GM23338 (cell line): ENCODE measurements at regions not wholly inside any gene's neighbourhood (a gene's known extent, or its start where the extent isn't known, plus 50 kb on each side); places are given as distances from the start of the nearest gene placed in this dataset.

Experiments
- ATAC-seq: fragments of 200-7000 bp; cut with Tn5 transposase; 3 replicates; pipeline ENCODE4 v1.9.1; 2020
- DNase-seq: peaks from one replicate; pipeline ENCODE4 v3.0.0-alpha.2; 2015; ENCODE audit warnings: low spot score
- H2AFZ ChIP-seq: fragments of 200-600 bp; sonication (generic); 2 replicates; pipeline ENCODE4 v1.8.0; 2016; ENCODE audit warnings: antibody characterized with exemption, mild to moderate bottlenecking, moderate library complexity
- H3F3A ChIP-seq: fragments of 200-600 bp; sonication (generic); replicated peaks from 2 replicates; pipeline ENCODE4 v1.8.0; 2017; ENCODE audit warnings: antibody characterized with exemption, mixed run types, low read depth
- H3K27ac ChIP-seq: fragments of 200-600 bp; sonication (generic); 2 replicates; pipeline ENCODE4 v1.6.1; 2016; ENCODE audit warnings: low read depth
- H3K27me3 ChIP-seq: fragments of 200-600 bp; sonication (generic); 2 replicates; pipeline ENCODE4 v1.8.0; 2016; ENCODE audit warnings: mild to moderate bottlenecking, mixed run types, moderate library complexity; ENCODE audit not compliant: insufficient read depth
- H3K36me3 ChIP-seq: fragments of 200-600 bp; sonication (generic); 2 replicates; pipeline ENCODE4 v1.8.0; 2016; ENCODE audit warnings: mild to moderate bottlenecking; ENCODE audit not compliant: insufficient read depth
- H3K4me1 ChIP-seq: fragments of 200-600 bp; sonication (generic); 2 replicates; pipeline ENCODE4 v1.8.0; 2016; ENCODE audit warnings: mild to moderate bottlenecking, moderate library complexity; ENCODE audit not compliant: insufficient read depth
- H3K4me2 ChIP-seq: fragments of 200-600 bp; sonication (generic); 2 replicates; pipeline ENCODE4 v1.7.1; 2017; ENCODE audit warnings: mixed run types
- H3K4me3 ChIP-seq: fragments of 200-600 bp; sonication (generic); 2 replicates; pipeline ENCODE4 v1.6.1; 2016; ENCODE audit warnings: mixed run types
- H3K79me2 ChIP-seq: fragments of 200-600 bp; sonication (generic); replicated peaks from 2 replicates; pipeline ENCODE4 v1.8.0; 2017; ENCODE audit warnings: mild to moderate bottlenecking; ENCODE audit not compliant: insufficient read depth
- H3K9me2 ChIP-seq: fragments of 200-600 bp; sonication (generic); 2 replicates; pipeline ENCODE4 v1.8.0; 2017; ENCODE audit not compliant: insufficient read depth
- H4K20me1 ChIP-seq: fragments of 200-600 bp; sonication (generic); replicated peaks from 2 replicates; pipeline ENCODE4 v1.8.0; 2017; ENCODE audit warnings: mild to moderate bottlenecking; ENCODE audit not compliant: insufficient read depth
- H3K27ac Mint-ChIP-seq: 2 replicates; pipeline ENCODE4 v1.8.0; 2020; ENCODE audit warnings: inconsistent platforms, mild to moderate bottlenecking, moderate library complexity, mixed read lengths
- H3K27me3 Mint-ChIP-seq: 3 replicates; pipeline ENCODE4 v1.8.0; 2022; ENCODE audit warnings: low read depth, mild to moderate bottlenecking, moderate library complexity, mixed read lengths, inconsistent platforms; ENCODE audit not compliant: insufficient read depth, poor library complexity
- H3K36me3 Mint-ChIP-seq: 3 replicates; pipeline ENCODE4 v1.8.0; 2021; ENCODE audit warnings: low read depth, mild to moderate bottlenecking, inconsistent platforms, moderate library complexity, mixed read lengths
- H3K4me1 Mint-ChIP-seq: 3 replicates; pipeline ENCODE4 v1.8.0; 2020; ENCODE audit warnings: mild to moderate bottlenecking, inconsistent platforms, mixed read lengths
- H3K4me3 Mint-ChIP-seq: 3 replicates; pipeline ENCODE4 v1.8.0; 2021; ENCODE audit warnings: moderate library complexity, mild to moderate bottlenecking, inconsistent platforms, mixed read lengths
- H3K9me3 Mint-ChIP-seq: 3 replicates; pipeline ENCODE4 v1.8.0; 2020; ENCODE audit warnings: moderate library complexity, mild to moderate bottlenecking, inconsistent platforms, mixed read lengths
- CREB1 ChIP-seq: fragments of 250-450 bp; sonication (Bioruptor Pico); IDR thresholded peaks from 2 replicates; pipeline ENCODE4 v1.5.0; 2020; ENCODE audit warnings: low read depth, mild to moderate bottlenecking, moderate library complexity
- EZH2 ChIP-seq: fragments of 200-600 bp; sonication (generic); IDR thresholded peaks from one replicate; pipeline ENCODE4 v1.8.0; 2017; ENCODE audit warnings: antibody characterized with exemption, mild to moderate bottlenecking, low read depth; ENCODE audit not compliant: unreplicated experiment
- EZH2phosphoT487 ChIP-seq: fragments of 200-600 bp; sonication (generic); IDR thresholded peaks from one replicate; pipeline ENCODE4 v1.8.1; 2018; ENCODE audit warnings: antibody characterized with exemption; ENCODE audit not compliant: unreplicated experiment
- NANOG ChIP-seq: IDR thresholded peaks from 2 replicates; pipeline ENCODE4 v1.6.1; 2016; ENCODE audit warnings: antibody characterized with exemption, borderline replicate concordance
- POLR2AphosphoS5 ChIP-seq: IDR thresholded peaks from 2 replicates; pipeline ENCODE4 v1.6.1; 2016; ENCODE audit warnings: antibody characterized with exemption, low read depth
- STAT1 ChIP-seq: IDR thresholded peaks from one replicate; pipeline ENCODE4 v1.6.1; 2016; ENCODE audit warnings: antibody characterized with exemption; ENCODE audit not compliant: unreplicated experiment
- ZNF114 ChIP-seq: fragments of 250-450 bp; sonication (Bioruptor Pico); IDR thresholded peaks from 2 replicates; pipeline ENCODE4 v1.5.0; 2020; ENCODE audit warnings: mild to moderate bottlenecking, moderate library complexity
- ZNF331 ChIP-seq: fragments of 250-450 bp; sonication (Bioruptor Pico); IDR thresholded peaks from 2 replicates; pipeline ENCODE4 v1.5.0; 2020; ENCODE audit warnings: low read depth, mild to moderate bottlenecking, moderate library complexity
- TF ChIP-seq, protein P1 (sequence below): fragments of 250-450 bp; sonication (Bioruptor Pico); IDR thresholded peaks from 2 replicates; pipeline ENCODE4 v1.5.0; 2020; ENCODE audit warnings: mild to moderate bottlenecking, moderate library complexity

DNA sequence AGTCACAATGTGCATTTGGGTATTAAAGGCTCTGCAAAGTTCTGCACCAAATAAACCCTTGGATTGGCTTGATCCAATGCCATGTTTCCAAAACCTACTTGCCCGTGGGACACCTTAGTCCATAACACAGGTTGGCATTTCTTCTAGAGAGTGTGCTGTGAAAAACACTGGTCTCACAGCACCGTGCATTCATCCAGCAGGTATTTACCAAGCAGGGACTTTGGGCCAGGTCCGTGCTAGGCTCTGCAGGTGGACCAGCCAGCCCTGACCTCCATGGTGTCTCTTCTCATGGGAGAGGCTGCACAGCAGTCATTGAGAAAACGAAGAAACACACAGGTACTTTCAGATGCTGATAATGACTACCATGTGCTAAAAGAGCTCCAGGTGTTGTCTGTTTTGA, 112.6 kb downstream of the CDH26 start:
- no peaks in the 10 kb centered on the region for H3K4me1 ChIP-seq
- H2AFZ ChIP-seq, result no peak overlapping the region
- H3F3A ChIP-seq, result no peaks in the 10 kb centered on the region
- no peak overlapping the region for H3K27ac ChIP-seq
- H3K36me3 ChIP-seq, result no peaks in the 10 kb centered on the region
- Mint-ChIP-seq H3K27ac (no peak overlapping the region), H3K36me3 (no peaks in the 10 kb centered on the region), H3K9me3 (peaks cover 8% of the 10 kb centered on the region), H3K4me3 (no peak overlapping the region), H3K27me3 (peaks cover 4% of the 10 kb centered on the region), H3K4me1 (no peaks in the 10 kb centered on the region)
- TF ChIP-seq CREB1 (CRISPR knock-in tag), result no peak
- no peak for TF ChIP-seq EZH2
- TF ChIP-seq STAT1, result no peak
- no peak for TF ChIP-seq ZNF331
- no peak for TF ChIP-seq EZH2phosphoT487
- TF ChIP-seq ZNF114 (CRISPR knock-in tag), result no peak
- TF ChIP-seq, protein P1, sequence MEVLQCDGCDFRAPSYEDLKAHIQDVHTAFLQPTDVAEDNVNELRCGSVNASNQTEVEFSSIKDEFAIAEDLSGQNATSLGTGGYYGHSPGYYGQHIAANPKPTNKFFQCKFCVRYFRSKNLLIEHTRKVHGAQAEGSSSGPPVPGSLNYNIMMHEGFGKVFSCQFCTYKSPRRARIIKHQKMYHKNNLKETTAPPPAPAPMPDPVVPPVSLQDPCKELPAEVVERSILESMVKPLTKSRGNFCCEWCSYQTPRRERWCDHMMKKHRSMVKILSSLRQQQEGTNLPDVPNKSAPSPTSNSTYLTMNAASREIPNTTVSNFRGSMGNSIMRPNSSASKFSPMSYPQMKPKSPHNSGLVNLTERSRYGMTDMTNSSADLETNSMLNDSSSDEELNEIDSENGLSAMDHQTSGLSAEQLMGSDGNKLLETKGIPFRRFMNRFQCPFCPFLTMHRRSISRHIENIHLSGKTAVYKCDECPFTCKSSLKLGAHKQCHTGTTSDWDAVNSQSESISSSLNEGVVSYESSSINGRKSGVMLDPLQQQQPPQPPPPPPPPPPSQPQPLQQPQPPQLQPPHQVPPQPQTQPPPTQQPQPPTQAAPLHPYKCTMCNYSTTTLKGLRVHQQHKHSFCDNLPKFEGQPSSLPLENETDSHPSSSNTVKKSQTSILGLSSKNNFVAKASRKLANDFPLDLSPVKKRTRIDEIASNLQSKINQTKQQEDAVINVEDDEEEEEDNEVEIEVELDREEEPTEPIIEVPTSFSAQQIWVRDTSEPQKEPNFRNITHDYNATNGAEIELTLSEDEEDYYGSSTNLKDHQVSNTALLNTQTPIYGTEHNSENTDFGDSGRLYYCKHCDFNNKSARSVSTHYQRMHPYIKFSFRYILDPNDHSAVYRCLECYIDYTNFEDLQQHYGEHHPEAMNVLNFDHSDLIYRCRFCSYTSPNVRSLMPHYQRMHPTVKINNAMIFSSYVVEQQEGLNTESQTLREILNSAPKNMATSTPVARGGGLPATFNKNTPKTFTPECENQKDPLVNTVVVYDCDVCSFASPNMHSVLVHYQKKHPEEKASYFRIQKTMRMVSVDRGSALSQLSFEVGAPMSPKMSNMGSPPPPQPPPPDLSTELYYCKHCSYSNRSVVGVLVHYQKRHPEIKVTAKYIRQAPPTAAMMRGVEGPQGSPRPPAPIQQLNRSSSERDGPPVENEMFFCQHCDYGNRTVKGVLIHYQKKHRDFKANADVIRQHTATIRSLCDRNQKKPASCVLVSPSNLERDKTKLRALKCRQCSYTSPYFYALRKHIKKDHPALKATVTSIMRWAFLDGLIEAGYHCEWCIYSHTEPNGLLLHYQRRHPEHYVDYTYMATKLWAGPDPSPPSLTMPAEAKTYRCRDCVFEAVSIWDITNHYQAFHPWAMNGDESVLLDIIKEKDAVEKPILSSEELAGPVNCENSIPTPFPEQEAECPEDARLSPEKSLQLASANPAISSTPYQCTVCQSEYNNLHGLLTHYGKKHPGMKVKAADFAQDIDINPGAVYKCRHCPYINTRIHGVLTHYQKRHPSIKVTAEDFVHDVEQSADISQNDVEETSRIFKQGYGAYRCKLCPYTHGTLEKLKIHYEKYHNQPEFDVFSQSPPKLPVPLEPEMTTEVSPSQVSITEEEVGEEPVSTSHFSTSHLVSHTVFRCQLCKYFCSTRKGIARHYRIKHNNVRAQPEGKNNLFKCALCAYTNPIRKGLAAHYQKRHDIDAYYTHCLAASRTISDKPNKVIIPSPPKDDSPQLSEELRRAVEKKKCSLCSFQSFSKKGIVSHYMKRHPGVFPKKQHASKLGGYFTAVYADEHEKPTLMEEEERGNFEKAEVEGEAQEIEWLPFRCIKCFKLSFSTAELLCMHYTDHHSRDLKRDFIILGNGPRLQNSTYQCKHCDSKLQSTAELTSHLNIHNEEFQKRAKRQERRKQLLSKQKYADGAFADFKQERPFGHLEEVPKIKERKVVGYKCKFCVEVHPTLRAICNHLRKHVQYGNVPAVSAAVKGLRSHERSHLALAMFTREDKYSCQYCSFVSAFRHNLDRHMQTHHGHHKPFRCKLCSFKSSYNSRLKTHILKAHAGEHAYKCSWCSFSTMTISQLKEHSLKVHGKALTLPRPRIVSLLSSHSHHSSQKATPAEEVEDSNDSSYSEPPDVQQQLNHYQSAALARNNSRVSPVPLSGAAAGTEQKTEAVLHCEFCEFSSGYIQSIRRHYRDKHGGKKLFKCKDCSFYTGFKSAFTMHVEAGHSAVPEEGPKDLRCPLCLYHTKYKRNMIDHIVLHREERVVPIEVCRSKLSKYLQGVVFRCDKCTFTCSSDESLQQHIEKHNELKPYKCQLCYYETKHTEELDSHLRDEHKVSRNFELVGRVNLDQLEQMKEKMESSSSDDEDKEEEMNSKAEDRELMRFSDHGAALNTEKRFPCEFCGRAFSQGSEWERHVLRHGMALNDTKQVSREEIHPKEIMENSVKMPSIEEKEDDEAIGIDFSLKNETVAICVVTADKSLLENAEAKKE (CRISPR knock-in tag), result no peak
- no peak for TF ChIP-seq NANOG
- TF ChIP-seq POLR2AphosphoS5, result no peak
- H3K4me2 ChIP-seq, result no peak overlapping the region
- H4K20me1 ChIP-seq, result no peaks in the 10 kb centered on the region
- H3K4me3 ChIP-seq, result no peak overlapping the region
- H3K79me2 ChIP-seq, result no peaks in the 10 kb centered on the region
- no peaks in the 10 kb centered on the region for H3K9me2 ChIP-seq
- DNase-seq (no peak), ATAC-seq (no peak)
- H3K27me3 ChIP-seq, result no peaks in the 10 kb centered on the region
